H9 (cell line): ENCODE measurements at regions not wholly inside any gene's neighbourhood (a gene's known extent, or its start where the extent isn't known, plus 50 kb on each side); places are given as distances from the start of the nearest gene placed in this dataset.

Source experiments
- DNase-seq: peaks from one replicate; pipeline ENCODE4 v3.0.0-alpha.2; 2017
- H2AFZ ChIP-seq: one replicate; pipeline ENCODE4 v1.6.1; 2013; ENCODE audit warnings: mild to moderate bottlenecking, low read length, control low read depth, moderate library complexity
- H2AK5ac ChIP-seq: 2 replicates; pipeline ENCODE4 v1.6.1; 2013; ENCODE audit warnings: low read length, control low read depth, mixed read lengths; ENCODE audit not compliant: insufficient read length
- H2BK120ac ChIP-seq: one replicate; pipeline ENCODE4 v1.6.1; 2013; ENCODE audit warnings: low read depth, mild to moderate bottlenecking, low read length, control low read depth, inconsistent platforms; ENCODE audit not compliant: poor library complexity, severe bottlenecking
- H2BK12ac ChIP-seq: 2 replicates; pipeline ENCODE4 v1.6.1; 2013; ENCODE audit warnings: low read length, control low read depth, mixed read lengths, low read depth; ENCODE audit not compliant: insufficient read length
- H2BK15ac ChIP-seq: 2 replicates; pipeline ENCODE4 v1.6.1; 2013; ENCODE audit warnings: low read depth, low read length, control low read depth
- H2BK20ac ChIP-seq: one replicate; pipeline ENCODE4 v1.6.1; 2013; ENCODE audit warnings: low read depth, mild to moderate bottlenecking, low read length, control low read depth, inconsistent platforms; ENCODE audit not compliant: poor library complexity, severe bottlenecking
- H2BK5ac ChIP-seq: 2 replicates; pipeline ENCODE4 v1.6.1; 2013; ENCODE audit warnings: low read length, control low read depth, mixed read lengths; ENCODE audit not compliant: insufficient read length
- H3K14ac ChIP-seq: 2 replicates; pipeline ENCODE4 v1.6.1; 2013; ENCODE audit warnings: low read length, control low read depth; ENCODE audit not compliant: insufficient read depth
- H3K18ac ChIP-seq: 2 replicates; pipeline ENCODE4 v1.6.1; 2013; ENCODE audit warnings: low read depth, mild to moderate bottlenecking, mixed read lengths, low read length, control low read depth; ENCODE audit not compliant: insufficient read length
- H3K23ac ChIP-seq: 2 replicates; pipeline ENCODE4 v1.6.1; 2013; ENCODE audit warnings: low read length, control low read depth, mixed read lengths, low read depth; ENCODE audit not compliant: insufficient read length
- H3K23me2 ChIP-seq: 2 replicates; pipeline ENCODE4 v1.6.1; 2013; ENCODE audit warnings: low read depth, mild to moderate bottlenecking, mixed read lengths, low read length, control low read depth; ENCODE audit not compliant: insufficient read length, poor library complexity, severe bottlenecking
- H3K27ac ChIP-seq: 2 replicates; pipeline ENCODE4 v1.5.1; 2013; ENCODE audit warnings: low read length, control low read depth, mixed read lengths, low read depth; ENCODE audit not compliant: insufficient read length
- H3K27me3 ChIP-seq: 2 replicates; pipeline ENCODE4 v1.6.1; 2013; ENCODE audit warnings: low read length, control low read depth, inconsistent platforms; ENCODE audit not compliant: insufficient read depth
- H3K4ac ChIP-seq: 2 replicates; pipeline ENCODE4 v1.6.1; 2013; ENCODE audit warnings: low read depth, mild to moderate bottlenecking, control low read depth, inconsistent platforms, low read length, moderate library complexity
- H3K4me1 ChIP-seq: 2 replicates; pipeline ENCODE4 v1.6.1; 2013; ENCODE audit warnings: low read length, control low read depth, inconsistent platforms; ENCODE audit not compliant: insufficient read depth
- H3K4me2 ChIP-seq: 2 replicates; pipeline ENCODE4 v1.6.1; 2013; ENCODE audit warnings: low read length, control low read depth, mixed read lengths; ENCODE audit not compliant: insufficient read length, insufficient read depth
- H3K56ac ChIP-seq: 2 replicates; pipeline ENCODE4 v1.6.1; 2013; ENCODE audit warnings: low read depth, mild to moderate bottlenecking, mixed read lengths, low read length, control low read depth; ENCODE audit not compliant: insufficient read length
- H3K79me1 ChIP-seq: 2 replicates; pipeline ENCODE4 v1.6.1; 2013; ENCODE audit warnings: low read depth, mild to moderate bottlenecking, moderate library complexity, low read length, control low read depth, inconsistent platforms; ENCODE audit not compliant: insufficient read depth, poor library complexity, severe bottlenecking
- H3K79me2 ChIP-seq: 2 replicates; pipeline ENCODE4 v1.6.1; 2013; ENCODE audit warnings: low read length, control low read depth, inconsistent platforms; ENCODE audit not compliant: insufficient read depth
- H3K9ac ChIP-seq: 2 replicates; pipeline ENCODE4 v1.6.1; 2013; ENCODE audit warnings: low read length, control low read depth, mixed read lengths; ENCODE audit not compliant: insufficient read length; ENCODE audit errors: extremely low read depth
- H3K9me3 ChIP-seq: one replicate; pipeline ENCODE4 v1.6.1; 2013; ENCODE audit warnings: low read depth, low read length, inconsistent platforms; ENCODE audit not compliant: control insufficient read depth
- H3T11ph ChIP-seq: one replicate; pipeline ENCODE4 v1.6.1; 2013; ENCODE audit warnings: mild to moderate bottlenecking, low read length, control low read depth, inconsistent platforms
- H4K20me1 ChIP-seq: one replicate; pipeline ENCODE4 v1.6.1; 2013; ENCODE audit not compliant: control insufficient read depth, insufficient read length, insufficient read depth
- H4K5ac ChIP-seq: 2 replicates; pipeline ENCODE4 v1.6.1; 2013; ENCODE audit warnings: low read depth, mild to moderate bottlenecking, mixed read lengths, low read length, control low read depth; ENCODE audit not compliant: insufficient read length
- H4K8ac ChIP-seq: replicated peaks from 2 replicates; pipeline ENCODE4 v1.6.1; 2013; ENCODE audit warnings: low read length, control low read depth, mixed read lengths, low read depth; ENCODE audit not compliant: insufficient read length
- H4K91ac ChIP-seq: 2 replicates; pipeline ENCODE4 v1.6.1; 2013; ENCODE audit warnings: low read depth, mild to moderate bottlenecking, moderate library complexity, mixed read lengths, low read length, control low read depth; ENCODE audit not compliant: insufficient read length
- H3K27ac Mint-ChIP-seq, 3 experiments: 2 replicates in 2 of 3; 3 replicates in 1 of 3; pipeline ENCODE4 v1.8.0; 2020 to 2021; ENCODE audit warnings: mixed read lengths in 3 of 3, mild to moderate bottlenecking in 1 of 3, moderate library complexity in 1 of 3
- H3K27me3 Mint-ChIP-seq: 2 replicates; pipeline ENCODE4 v1.8.0; 2021; ENCODE audit warnings: low read depth, mild to moderate bottlenecking, moderate library complexity, mixed read lengths
- H3K36me3 Mint-ChIP-seq, 3 experiments: 2 replicates in 2 of 3; 3 replicates in 1 of 3; pipeline ENCODE4 v1.8.0; 2020 to 2021; ENCODE audit warnings: low read depth in 3 of 3, mixed read lengths in 3 of 3; ENCODE audit not compliant: insufficient read depth in 1 of 3
- H3K4me1 Mint-ChIP-seq, 2 experiments: 2 replicates each; pipeline ENCODE4 v1.8.0; 2020; ENCODE audit warnings: mixed read lengths in 2 of 2
- H3K4me3 Mint-ChIP-seq, 2 experiments: 2 replicates in 1 of 2; 3 replicates in 1 of 2; pipeline ENCODE4 v1.8.0; 2020 to 2021; ENCODE audit warnings: mild to moderate bottlenecking in 2 of 2, mixed read lengths in 2 of 2, moderate library complexity in 1 of 2
- H3K9me3 Mint-ChIP-seq, 2 experiments: 2 replicates in 1 of 2; 3 replicates in 1 of 2; pipeline ENCODE4 v1.8.0; 2020; ENCODE audit warnings: mild to moderate bottlenecking in 2 of 2, mixed read lengths in 2 of 2, moderate library complexity in 1 of 2
- CTCF ChIP-seq: fragments of 200-600 bp; sonication (generic); conservative IDR thresholded peaks from 3 replicates; pipeline ENCODE4 v1.8.0; 2021; ENCODE audit warnings: antibody characterized with exemption, mild to moderate bottlenecking
- WGBS: extraction: QIAGEN DNeasy Blood & Tissue Kit; methylation state at CpG from one replicate; pipeline ENCODE4 v1.1.7; 2013; ENCODE audit warnings: missing lambda C conversion rate, low lambda C conversion rate, mixed read lengths; ENCODE audit not compliant: insufficient read length; ENCODE audit errors: extremely low coverage; 5-methylcytosine and 5-hydroxymethylcytosine counted together

- WGBS: no CpG with 5 or more reads among the region's 6 CpGs
- no peaks in the 10 kb centered on the region for H3K27me3 ChIP-seq
- peaks cover 14% of the 10 kb centered on the region in 2 experiments for H3K9me3 Mint-ChIP-seq
- H2BK120ac ChIP-seq: no peak overlapping the region
- H3K23me2 ChIP-seq: no peaks in the 10 kb centered on the region
- H3K18ac ChIP-seq: no peak overlapping the region
- no peaks in the 10 kb centered on the region for H3K4me1 ChIP-seq
- H3K9me3 ChIP-seq: no peaks in the 10 kb centered on the region
- TF ChIP-seq CTCF: no peak
- H3K4me3 Mint-ChIP-seq: no peak overlapping the region
- H4K20me1 ChIP-seq: no peaks in the 10 kb centered on the region
- H4K8ac ChIP-seq: no peak overlapping the region
- no peaks in the 10 kb centered on the region for H3K79me1 ChIP-seq
- no peak overlapping the region for H2BK20ac ChIP-seq
- no peak overlapping the region for H3K23ac ChIP-seq
- no peak overlapping the region for H4K5ac ChIP-seq
- peaks cover 13 to 16% of the 10 kb centered on the region in 2 experiments for H3K4me1 Mint-ChIP-seq
- no peak overlapping the region for H2AFZ ChIP-seq
- no peak overlapping the region for H3K27ac ChIP-seq
- H2AK5ac ChIP-seq: no peak overlapping the region
- no peak overlapping the region for H2BK5ac ChIP-seq
- H4K91ac ChIP-seq: no peak overlapping the region
- H3T11ph ChIP-seq: no peak overlapping the region
- H3K79me2 ChIP-seq: no peaks in the 10 kb centered on the region
- H3K9ac ChIP-seq: no peak overlapping the region
- no peak overlapping the region for H3K14ac ChIP-seq
- H3K4me2 ChIP-seq: no peak overlapping the region
- peaks cover 3 to 18% (median 7%) of the 10 kb centered on the region in 3 experiments for H3K36me3 Mint-ChIP-seq
- peak overlapping the region in 1 of 3 experiments; percentile 60; a peak in 2 of 7 replicates for H3K27ac Mint-ChIP-seq
- H3K4ac ChIP-seq: no peak overlapping the region
- H2BK12ac ChIP-seq: no peak overlapping the region
- H3K27me3 Mint-ChIP-seq: peaks cover 5% of the 10 kb centered on the region; the same call in 1 of the 2 replicates
- H3K56ac ChIP-seq: no peak overlapping the region
- H2BK15ac ChIP-seq: no peak overlapping the region
- DNase-seq: no peak
Observed at GRCh38 chr2:34241905-34242762, 643.0 kb upstream of the FAM98A start.
